ENCODE measurements at regions not wholly inside any gene's neighbourhood (a gene's known extent, or its start where the extent isn't known, plus 50 kb on each side); places are given as distances from the start of the nearest gene placed in this dataset.
"Not testable (repeated sequence)": the region's sequence is repeated elsewhere in the genome, so short reads cannot be mapped to it uniquely, and the experiment has no call there.

DNA sequence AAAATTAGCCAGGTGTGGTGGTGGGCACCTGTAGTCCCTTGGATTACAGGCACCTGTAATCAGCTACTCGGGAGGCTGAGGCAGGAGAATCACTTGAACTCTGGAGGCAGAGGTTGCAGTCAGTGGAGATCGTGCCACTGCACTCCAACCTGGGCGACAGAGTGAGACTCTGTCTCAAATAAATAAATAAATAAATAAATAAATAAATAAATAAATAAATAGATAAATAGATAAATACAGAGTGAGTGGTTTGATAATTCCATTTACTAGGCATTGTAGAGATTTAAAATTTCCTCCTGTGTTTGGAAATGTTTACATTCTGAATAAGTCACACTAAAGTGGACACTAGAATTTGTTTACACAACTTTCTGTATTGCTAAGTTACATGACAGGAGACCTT, 504.4 kb upstream of the SEL1L start:
- DNase-seq; intact Hi-C loops (cut with DNase I, micrococcal nuclease); ATAC-seq; H3K4me1 Mint-ChIP-seq; H3K9me3 Mint-ChIP-seq (ENCODE audit: low read depth); H3K27me3 Mint-ChIP-seq; POLR2A ChIA-PET; H3K4me3 Mint-ChIP-seq; H3K36me3 Mint-ChIP-seq (ENCODE audit: low read depth); H3K27ac Mint-ChIP-seq: not testable (repeated sequence)
- CTCF ChIA-PET = interaction anchor here (0.7 kb wide), 1 partner anchor 1415 kb away, joined by 3 read pairs; no protein-coding TSS in a partner anchor

DNA sequence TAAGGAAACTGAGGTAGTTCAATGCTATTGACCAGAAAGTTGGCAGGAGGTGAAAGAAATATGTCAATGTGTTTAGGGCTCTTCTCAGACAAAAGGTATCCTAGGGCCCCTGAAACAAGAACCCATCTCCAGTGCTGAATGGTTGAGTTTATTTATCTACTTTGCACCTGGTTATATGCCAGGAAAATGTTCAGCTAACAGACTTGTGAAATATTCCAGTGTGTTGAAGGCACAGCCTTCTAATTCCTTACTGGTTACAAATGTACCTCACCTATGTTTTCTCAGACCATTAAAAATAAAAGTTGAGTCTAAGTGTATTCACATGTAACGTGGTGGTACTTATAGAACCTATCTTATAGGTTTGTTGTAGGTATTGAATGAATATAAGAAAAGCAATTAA, 511.7 kb upstream of the SEL1L start:
- ChIA-PET POLR2A (no interaction called here), CTCF (no interaction called here)
- ATAC-seq (no peak), DNase-seq (no peak)
- no peaks in the 10 kb centered on the region for H3K36me3 Mint-ChIP-seq (ENCODE audit: low read depth)
- intact Hi-C loops (cut with DNase I, micrococcal nuclease) = no loop called here
- H3K27ac Mint-ChIP-seq = no peak overlapping the region
- H3K27me3 Mint-ChIP-seq = no peaks in the 10 kb centered on the region
- peaks cover under 1% of the 10 kb centered on the region for H3K9me3 Mint-ChIP-seq (ENCODE audit: low read depth)
- no peak overlapping the region for H3K4me3 Mint-ChIP-seq
- no peaks in the 10 kb centered on the region for H3K4me1 Mint-ChIP-seq

DNA sequence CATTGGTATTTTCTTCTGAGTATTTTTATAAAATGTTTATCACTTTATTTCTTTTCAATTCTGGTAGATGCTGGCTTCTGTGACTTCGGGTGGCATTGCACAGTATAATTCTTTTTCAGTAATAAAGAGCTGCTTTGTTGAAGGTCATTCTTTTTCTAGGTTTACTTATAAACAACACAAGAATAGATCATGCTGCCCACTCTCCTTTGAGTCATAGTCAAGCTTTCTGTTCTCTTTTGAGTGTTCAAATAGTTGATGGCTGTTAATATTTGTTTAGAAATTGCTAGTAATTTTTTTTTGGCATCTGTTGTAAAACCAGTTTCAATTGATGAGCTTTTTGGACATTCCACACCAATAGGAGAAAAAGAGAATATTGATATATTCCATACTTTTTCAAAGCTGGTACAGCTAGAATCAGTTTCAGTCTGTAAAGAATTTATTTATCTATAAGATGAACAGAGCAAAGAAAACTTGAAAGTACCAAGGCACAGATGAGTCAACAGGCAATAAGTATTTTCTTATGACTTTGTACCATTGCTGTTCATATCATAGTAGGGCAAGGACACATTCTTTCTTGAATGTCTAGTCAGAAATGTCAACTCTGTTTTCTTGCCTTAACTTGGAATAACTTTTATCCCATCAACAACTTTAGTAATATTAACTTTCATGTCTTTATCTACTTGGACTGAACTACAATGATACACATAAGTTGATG, 513.0 kb upstream of the SEL1L start:
- Mint-ChIP-seq H3K4me3 (no peak overlapping the region), H3K27ac (no peak overlapping the region), H3K36me3 (ENCODE audit: low read depth) (no peaks in the 10 kb centered on the region), H3K27me3 (no peaks in the 10 kb centered on the region), H3K4me1 (no peaks in the 10 kb centered on the region), H3K9me3 (ENCODE audit: low read depth) (no peaks in the 10 kb centered on the region)
- DNase-seq (no peak), ATAC-seq (no peak)
- CTCF ChIA-PET = no interaction called here
- POLR2A ChIA-PET = no interaction called here
- intact Hi-C loops (cut with DNase I, micrococcal nuclease) = no loop called here

DNA sequence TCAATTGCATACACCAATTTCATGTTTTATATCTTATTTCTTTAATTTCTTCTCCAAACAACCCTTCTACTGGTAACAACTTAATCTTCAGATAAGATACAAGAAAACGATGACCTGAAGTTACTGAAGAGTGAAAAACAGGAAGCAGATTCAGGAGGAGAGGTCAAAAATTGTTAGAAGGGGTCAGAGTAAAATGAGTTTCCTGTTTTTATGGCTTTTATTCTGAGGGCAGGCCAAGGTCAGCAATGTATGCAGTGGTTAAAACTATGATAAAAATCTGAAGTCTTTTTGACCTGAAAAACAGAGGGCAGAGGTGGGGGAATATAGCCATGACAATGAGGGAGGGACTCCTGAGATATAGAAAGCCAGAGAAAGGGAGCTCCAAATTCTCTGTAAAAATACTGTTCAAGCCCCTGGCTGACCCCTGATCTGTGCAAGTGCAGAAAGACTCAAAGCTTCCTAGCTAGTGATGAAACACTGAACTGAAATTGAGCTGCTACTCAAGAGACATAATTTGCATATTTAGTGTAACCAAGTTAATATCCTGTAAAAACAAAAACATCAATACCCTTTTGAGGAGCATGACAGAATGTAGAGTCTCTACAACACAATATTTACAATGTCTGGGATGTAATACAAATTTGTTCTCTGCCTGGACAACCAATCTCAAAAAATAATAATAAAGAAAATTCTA, 514.3 kb upstream of the SEL1L start:
- POLR2A ChIA-PET = no interaction called here
- H3K27ac Mint-ChIP-seq = no peak overlapping the region
- no peak overlapping the region for H3K4me3 Mint-ChIP-seq
- H3K9me3 Mint-ChIP-seq (ENCODE audit: low read depth) = peaks cover 3% of the 10 kb centered on the region
- CTCF ChIA-PET = no interaction called here
- H3K4me1 Mint-ChIP-seq = no peaks in the 10 kb centered on the region
- no peaks in the 10 kb centered on the region for H3K36me3 Mint-ChIP-seq (ENCODE audit: low read depth)
- ATAC-seq (no peak), DNase-seq (no peak)
- H3K27me3 Mint-ChIP-seq = no peaks in the 10 kb centered on the region
- intact Hi-C loops (cut with DNase I, micrococcal nuclease) = no loop called here

DNA sequence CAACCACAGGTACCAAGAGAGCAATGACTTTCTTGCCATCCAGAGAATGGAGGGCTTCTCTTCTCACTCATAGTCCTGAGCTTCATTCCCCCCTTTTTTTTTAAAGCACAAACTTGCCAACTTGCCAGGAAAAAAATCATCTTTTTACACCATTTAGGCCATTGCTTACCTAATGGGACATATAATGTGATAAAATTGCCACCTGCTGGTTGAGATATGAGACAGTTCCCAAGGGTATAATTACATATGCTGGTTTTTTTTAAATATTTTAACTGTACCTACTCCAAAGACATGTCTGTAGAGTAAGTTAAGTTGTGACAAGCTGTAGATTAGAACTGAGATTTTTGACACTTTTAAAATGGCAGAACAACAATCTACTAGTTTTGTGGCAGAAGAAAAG, 519.1 kb upstream of the SEL1L start:
- Mint-ChIP-seq H3K36me3 (ENCODE audit: low read depth) (no peaks in the 10 kb centered on the region), H3K4me1 (no peaks in the 10 kb centered on the region), H3K9me3 (ENCODE audit: low read depth) (peaks cover 3% of the 10 kb centered on the region), H3K27me3 (no peaks in the 10 kb centered on the region), H3K27ac (no peak overlapping the region), H3K4me3 (no peak overlapping the region)
- intact Hi-C loops (cut with DNase I, micrococcal nuclease) = no loop called here
- DNase-seq (no peak), ATAC-seq (no peak)
- ChIA-PET POLR2A (no interaction called here), CTCF (no interaction called here)

DNA sequence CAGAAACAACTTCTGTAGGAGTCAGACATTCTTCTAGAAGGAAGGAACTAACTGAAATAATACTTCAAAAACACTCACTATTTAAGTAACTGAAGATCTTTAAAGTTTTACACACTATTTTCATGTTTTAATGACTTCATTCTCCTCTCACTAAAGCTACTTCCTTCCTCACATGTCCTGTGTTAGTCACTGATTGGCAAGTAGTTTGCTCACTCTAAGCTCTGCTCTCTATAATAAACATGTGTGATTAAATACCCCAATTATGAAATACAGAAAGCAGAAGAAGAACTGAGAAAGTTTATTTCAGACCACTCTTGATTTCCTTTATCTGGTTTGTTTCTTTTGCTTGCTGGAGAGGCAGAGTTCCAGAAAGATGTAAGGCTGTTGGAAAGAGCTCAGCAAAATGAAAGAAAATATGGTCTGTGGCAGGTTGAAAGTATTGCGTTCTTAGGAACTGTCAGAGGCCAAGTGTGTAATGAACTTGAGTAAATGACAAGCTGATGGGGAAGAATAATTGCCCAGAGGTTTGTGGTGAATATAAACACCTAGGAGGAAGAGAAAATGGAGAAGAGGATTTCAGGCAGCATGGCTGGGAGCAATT, 522.0 kb upstream of the SEL1L start:
- CTCF ChIA-PET = no interaction called here
- H3K4me3 Mint-ChIP-seq = no peak overlapping the region
- intact Hi-C loops (cut with DNase I, micrococcal nuclease) = no loop called here
- no peak for ATAC-seq
- peaks cover 3% of the 10 kb centered on the region for H3K9me3 Mint-ChIP-seq (ENCODE audit: low read depth)
- H3K27me3 Mint-ChIP-seq = no peaks in the 10 kb centered on the region
- no peaks in the 10 kb centered on the region for H3K36me3 Mint-ChIP-seq (ENCODE audit: low read depth)
- no peak overlapping the region for H3K27ac Mint-ChIP-seq
- no peaks in the 10 kb centered on the region for H3K4me1 Mint-ChIP-seq
- POLR2A ChIA-PET = no interaction called here
- no peak for DNase-seq

DNA sequence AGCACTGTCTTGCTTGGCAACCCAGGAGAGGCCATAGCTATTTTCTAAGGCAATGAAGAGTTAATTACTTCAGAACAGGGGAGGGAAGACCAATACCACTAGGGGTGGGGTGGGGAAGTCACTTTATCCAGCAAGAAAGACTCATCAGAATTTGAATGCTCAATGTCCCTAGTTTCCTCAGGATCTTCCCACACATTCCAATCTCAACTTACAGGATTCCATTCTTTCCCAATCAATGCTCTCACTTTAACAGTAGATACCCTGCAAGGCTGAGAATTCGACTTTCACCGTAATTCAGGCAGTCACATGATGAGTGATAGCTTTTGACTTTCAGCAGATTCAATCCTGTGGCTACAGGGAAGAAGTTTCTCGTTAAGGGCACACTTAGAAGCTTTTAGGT, 526.6 kb upstream of the SEL1L start:
- Mint-ChIP-seq H3K4me3 (no peak overlapping the region), H3K36me3 (ENCODE audit: low read depth) (no peaks in the 10 kb centered on the region), H3K27me3 (no peaks in the 10 kb centered on the region), H3K27ac (no peak overlapping the region), H3K9me3 (ENCODE audit: low read depth) (peaks cover 17% of the 10 kb centered on the region), H3K4me1 (no peaks in the 10 kb centered on the region)
- POLR2A ChIA-PET = interaction anchor here (0.6 kb wide), 1 partner anchor 48 kb away, joined by 4 read pairs; no protein-coding TSS in a partner anchor
- ATAC-seq = no peak
- intact Hi-C loops (cut with DNase I, micrococcal nuclease) = no loop called here
- CTCF ChIA-PET = no interaction called here
- no peak for DNase-seq

DNA sequence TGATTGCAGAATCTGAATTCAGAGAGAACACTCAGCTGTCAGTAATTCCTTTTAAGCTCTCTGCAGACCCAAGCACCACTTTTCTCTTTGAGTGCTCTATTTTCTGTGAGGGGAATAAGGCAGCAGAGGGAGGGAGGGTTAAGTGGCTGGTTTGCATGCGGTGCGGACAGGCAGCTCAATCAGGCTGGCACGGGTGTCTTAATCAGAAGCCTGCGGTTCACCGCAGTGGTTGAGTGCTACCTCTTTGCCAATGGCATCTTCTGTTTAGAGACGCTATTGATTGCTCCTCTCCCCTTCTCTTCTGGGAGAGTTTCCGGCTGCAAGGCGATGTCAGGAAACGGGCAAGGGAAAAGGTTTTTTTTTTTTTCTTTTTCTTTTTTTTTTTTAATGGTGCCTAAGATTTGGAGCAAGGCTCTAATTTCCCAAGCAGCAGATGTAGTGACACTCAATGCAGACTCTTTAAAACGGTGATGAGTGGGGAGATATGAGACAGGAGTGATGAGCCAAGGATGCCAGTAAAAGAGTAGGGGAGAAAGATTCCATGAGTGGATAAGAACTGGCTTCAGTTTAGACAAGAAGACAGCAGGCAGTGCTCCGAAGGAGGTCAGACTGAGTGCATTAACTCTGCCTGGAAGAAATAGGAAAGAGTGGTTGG, 533.7 kb upstream of the SEL1L start:
- Mint-ChIP-seq H3K36me3 (ENCODE audit: low read depth) (no peaks in the 10 kb centered on the region), H3K27me3 (no peaks in the 10 kb centered on the region), H3K4me1 (no peaks in the 10 kb centered on the region), H3K4me3 (no peak overlapping the region), H3K27ac (no peak overlapping the region), H3K9me3 (ENCODE audit: low read depth) (peaks cover 15% of the 10 kb centered on the region)
- POLR2A ChIA-PET = no interaction called here
- CTCF ChIA-PET = no interaction called here
- ATAC-seq = no peak
- no peak for DNase-seq
- intact Hi-C loops (cut with DNase I, micrococcal nuclease) = no loop called here

DNA sequence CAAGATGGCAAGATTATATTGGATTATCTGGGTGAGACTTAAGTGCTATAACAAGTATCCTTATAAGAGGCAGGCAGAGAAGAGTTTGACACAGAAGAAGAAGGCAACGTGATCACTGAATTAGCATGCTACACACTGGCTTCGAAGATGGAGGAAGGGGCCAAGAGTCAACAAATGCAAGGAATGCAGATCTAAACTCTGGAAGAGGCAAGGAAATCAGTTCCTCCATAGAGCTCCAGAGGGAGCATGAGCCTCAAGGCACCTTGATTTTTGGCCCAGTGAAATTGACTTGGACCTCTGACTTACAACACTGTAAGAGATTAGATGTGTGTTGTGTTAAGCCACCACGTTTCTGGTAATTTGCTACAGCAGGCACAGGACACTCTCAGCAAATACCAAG, 536.4 kb upstream of the SEL1L start:
- Mint-ChIP-seq H3K27ac (no peak overlapping the region), H3K4me1 (no peaks in the 10 kb centered on the region), H3K9me3 (ENCODE audit: low read depth) (peaks cover 4% of the 10 kb centered on the region), H3K36me3 (ENCODE audit: low read depth) (no peaks in the 10 kb centered on the region), H3K4me3 (no peak overlapping the region), H3K27me3 (no peaks in the 10 kb centered on the region)
- ChIA-PET POLR2A (no interaction called here), CTCF (no interaction called here)
- DNase-seq (no peak), ATAC-seq (no peak)
- intact Hi-C loops (cut with DNase I, micrococcal nuclease) = no loop called here

DNA sequence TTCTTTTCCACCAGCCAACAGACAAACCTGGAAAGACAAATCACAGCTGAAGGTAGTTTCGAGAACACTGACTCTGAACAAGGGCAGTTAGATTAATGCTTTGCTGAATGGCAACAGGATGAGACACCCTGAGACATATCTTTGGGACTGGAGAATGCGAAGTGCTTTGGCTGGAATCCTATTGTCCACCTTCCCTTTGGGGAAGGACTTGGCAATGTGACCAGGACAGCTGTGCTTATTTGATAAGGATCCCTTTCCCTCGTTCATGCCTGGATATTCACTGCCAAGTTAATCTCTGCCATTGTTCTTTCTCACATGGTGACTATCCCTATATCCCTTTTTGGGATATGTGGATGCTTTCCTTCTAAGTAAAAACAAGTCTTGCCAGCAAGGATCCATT, 537.1 kb upstream of the SEL1L start:
- ChIA-PET CTCF (no interaction called here), POLR2A (no interaction called here)
- intact Hi-C loops (cut with DNase I, micrococcal nuclease) = no loop called here
- no peaks in the 10 kb centered on the region for H3K4me1 Mint-ChIP-seq
- no peaks in the 10 kb centered on the region for H3K27me3 Mint-ChIP-seq
- H3K27ac Mint-ChIP-seq = no peak overlapping the region
- H3K9me3 Mint-ChIP-seq (ENCODE audit: low read depth) = peaks cover 6% of the 10 kb centered on the region
- ATAC-seq = no peak
- no peaks in the 10 kb centered on the region for H3K36me3 Mint-ChIP-seq (ENCODE audit: low read depth)
- no peak for DNase-seq
- no peak overlapping the region for H3K4me3 Mint-ChIP-seq

DNA sequence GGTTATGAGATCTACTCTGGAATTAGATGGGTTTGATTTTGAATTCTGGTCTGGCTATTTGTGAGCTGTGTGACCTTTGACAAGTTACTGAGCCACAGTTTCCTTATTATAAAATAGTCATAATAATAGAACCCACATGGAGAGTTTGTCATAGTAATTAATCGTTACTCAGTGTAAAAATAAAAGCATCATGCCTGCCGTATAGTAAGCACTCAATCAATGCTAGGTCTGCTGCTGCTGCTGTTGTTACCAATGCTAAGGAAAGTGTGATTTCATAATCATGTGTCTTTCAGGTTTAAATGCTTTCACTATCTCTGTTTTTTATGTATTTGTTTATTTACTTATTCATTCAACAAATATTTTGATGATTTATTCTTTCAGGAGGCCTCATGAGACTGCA, 539.9 kb upstream of the SEL1L start:
- POLR2A ChIA-PET = no interaction called here
- CTCF ChIA-PET = no interaction called here
- peaks cover 6% of the 10 kb centered on the region for H3K9me3 Mint-ChIP-seq (ENCODE audit: low read depth)
- no peaks in the 10 kb centered on the region for H3K4me1 Mint-ChIP-seq
- no peak overlapping the region for H3K27ac Mint-ChIP-seq
- H3K27me3 Mint-ChIP-seq = no peaks in the 10 kb centered on the region
- H3K4me3 Mint-ChIP-seq = no peak overlapping the region
- no peaks in the 10 kb centered on the region for H3K36me3 Mint-ChIP-seq (ENCODE audit: low read depth)
- DNase-seq (no peak), ATAC-seq (no peak)
- intact Hi-C loops (cut with DNase I, micrococcal nuclease) = no loop called here

DNA sequence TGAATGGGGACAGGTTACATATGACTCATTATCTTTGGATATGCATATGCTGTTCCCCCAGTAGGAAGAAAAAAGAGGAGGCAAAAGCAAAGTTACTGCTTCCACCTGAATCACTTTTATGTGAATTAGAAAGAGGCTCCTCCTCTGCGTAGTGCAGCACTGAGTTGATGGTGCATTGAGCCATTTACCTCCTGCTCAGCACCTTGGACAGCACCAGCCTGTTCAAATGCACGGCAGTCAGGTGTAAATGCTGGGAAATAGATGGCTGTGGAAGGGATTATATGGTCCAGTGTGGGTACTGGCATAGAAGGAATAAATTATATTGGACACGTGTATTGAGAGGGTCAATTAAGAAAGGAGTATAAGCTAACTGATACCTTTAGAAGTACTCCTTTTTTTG, 541.9 kb upstream of the SEL1L start:
- DNase-seq (peak; percentile 39), ATAC-seq (no peak)
- H3K4me1 Mint-ChIP-seq = no peaks in the 10 kb centered on the region
- H3K27ac Mint-ChIP-seq = no peak overlapping the region
- H3K9me3 Mint-ChIP-seq (ENCODE audit: low read depth) = peaks cover 2% of the 10 kb centered on the region
- no peak overlapping the region for H3K4me3 Mint-ChIP-seq
- intact Hi-C loops (cut with DNase I, micrococcal nuclease) = no loop called here
- no peaks in the 10 kb centered on the region for H3K27me3 Mint-ChIP-seq
- ChIA-PET POLR2A (no interaction called here), CTCF (no interaction called here)
- H3K36me3 Mint-ChIP-seq (ENCODE audit: low read depth) = no peaks in the 10 kb centered on the region
